ENCODE measurements at regions not wholly inside any gene's neighbourhood (a gene's known extent, or its start where the extent isn't known, plus 50 kb on each side); places are given as distances from the start of the nearest gene placed in this dataset.

DNA sequence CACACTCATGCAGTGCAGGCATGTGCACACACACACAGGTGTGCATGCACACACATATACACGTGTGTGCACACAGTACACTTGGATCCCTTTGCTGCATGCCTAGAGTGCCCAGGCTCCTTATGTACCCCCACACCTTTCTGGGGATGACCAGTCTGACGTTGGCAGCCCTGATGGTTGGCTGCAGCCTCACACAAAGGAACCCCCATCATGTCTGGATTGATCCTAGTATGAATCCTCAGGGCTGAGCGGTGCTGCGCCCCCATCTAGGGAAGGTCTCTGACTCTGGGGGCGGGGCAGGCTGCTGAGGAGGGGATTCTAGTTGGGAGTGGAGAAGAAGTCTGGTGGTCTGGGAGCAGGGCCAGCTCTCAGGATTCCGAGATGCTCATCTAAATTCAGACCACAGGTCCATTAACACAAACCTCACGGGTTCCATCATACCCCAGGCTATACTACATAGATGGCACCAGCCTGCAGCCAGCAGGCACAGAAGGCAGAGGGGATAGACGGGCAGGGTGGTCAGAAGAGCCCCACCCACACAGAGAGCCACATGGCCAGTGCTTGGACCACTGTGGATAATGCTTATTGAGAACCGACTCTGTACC, 50.5 kb upstream of the OLFM1 start:
- TF ChIP-seq YY1 (IDR thresholded peaks at IDR 0.05; ENCODE audit: insufficient read depth, insufficient read length) (no peak), SUZ12 (IDR thresholded peaks at IDR 0.05; ENCODE audit: extremely low read depth, insufficient read depth, insufficient read length) (no peak)

All from NT2/D1 (cell line).